GM18870 (cell line): ENCODE measurements at regions not wholly inside any gene's neighbourhood (a gene's known extent, or its start where the extent isn't known, plus 50 kb on each side); places are given as distances from the start of the nearest gene placed in this dataset.
"Not testable (repeated sequence)": the region's sequence is repeated elsewhere in the genome, so short reads cannot be mapped to it uniquely, and the experiment has no call there.

ENCODE experiments used
- ATAC-seq: cut with Tn5 transposase; IDR thresholded peaks from one replicate; pipeline ENCODE4 v1.9.1; 2021; ENCODE audit warnings: moderate library complexity; ENCODE audit not compliant: unreplicated experiment

- no peak for ATAC-seq
Observed at GRCh38 chr7:68559518-68559917, 1038.8 kb upstream of the AUTS2 start.

- ATAC-seq = no peak
Observed at GRCh38 chr7:68562323-68562899, 1035.9 kb upstream of the AUTS2 start.

GRCh38 chr7:68564306-68565135 lies 1033.8 kb upstream of the AUTS2 start:
- no peak for ATAC-seq

- ATAC-seq = no peak
Observed at GRCh38 chr7:68571286-68571685, 1027.0 kb upstream of the AUTS2 start.

DNA sequence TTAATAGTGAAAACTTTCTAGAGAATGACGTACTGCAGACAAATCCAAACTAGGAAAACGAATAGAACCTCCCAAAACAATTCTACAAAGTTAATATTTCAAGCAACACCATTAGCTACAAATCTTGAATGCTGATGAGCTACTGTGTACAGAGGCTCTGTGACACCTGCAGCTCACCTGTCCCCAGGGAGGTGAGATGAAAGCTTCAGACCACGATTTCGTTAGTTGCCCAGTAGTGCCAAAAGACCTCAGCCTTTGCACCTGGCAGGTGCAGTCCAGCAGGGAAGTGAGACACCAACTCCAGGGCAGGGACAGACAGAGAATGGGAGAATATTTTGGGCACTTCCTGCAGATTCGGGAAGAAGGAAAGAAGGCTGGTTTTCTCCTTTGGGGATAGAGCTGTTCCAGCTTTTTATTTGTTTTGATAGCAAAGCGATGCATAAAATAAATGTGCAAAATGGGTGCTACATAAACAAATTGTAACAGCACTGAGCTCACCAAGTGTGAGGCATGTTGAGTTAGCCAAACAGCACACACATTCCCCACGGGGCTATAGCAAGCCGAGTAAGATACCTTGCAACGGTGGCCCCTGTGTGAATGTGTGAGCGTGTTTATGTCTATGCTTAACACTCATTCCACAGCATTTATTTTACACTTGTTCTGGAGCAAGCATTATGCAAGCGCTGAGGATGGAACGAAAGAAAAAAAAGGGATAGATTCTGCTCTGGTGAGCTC lies 1024.8 kb upstream of the AUTS2 start:
- no peak for ATAC-seq

DNA sequence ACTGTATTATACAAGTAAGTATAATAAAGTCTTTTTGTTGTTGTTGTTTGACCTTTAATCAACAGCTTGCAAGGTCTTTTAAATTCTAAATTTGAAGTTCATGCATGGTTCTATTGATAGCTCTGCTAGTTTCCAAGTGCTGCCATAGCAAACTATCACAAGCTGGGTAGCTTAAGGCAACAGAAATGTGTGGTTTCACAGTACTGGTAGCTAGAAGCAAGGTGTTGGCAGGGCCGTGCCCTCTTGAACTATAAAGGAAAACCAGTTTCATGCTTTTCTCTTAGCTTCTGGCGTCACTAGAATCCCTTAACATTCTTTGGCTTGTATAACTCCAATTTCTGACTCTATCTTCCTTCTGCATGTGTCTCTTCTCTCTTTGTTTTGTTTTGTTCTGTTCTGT lies 1021.9 kb upstream of the AUTS2 start:
- no peak for ATAC-seq

GRCh38 chr7:68581417-68581816 lies 1016.9 kb upstream of the AUTS2 start:
- no peak for ATAC-seq

- ATAC-seq = no peak
Observed at GRCh38 chr7:68587599-68587998, 1010.7 kb upstream of the AUTS2 start.

GRCh38 chr7:68601826-68602225 lies 996.4 kb upstream of the AUTS2 start:
- ATAC-seq = no peak

- no peak for ATAC-seq
Observed at GRCh38 chr7:68604541-68604940, 993.7 kb upstream of the AUTS2 start.

GRCh38 chr7:68610701-68611100 lies 987.6 kb upstream of the AUTS2 start:
- no peak for ATAC-seq

GRCh38 chr7:68613405-68613804 lies 984.9 kb upstream of the AUTS2 start:
- ATAC-seq = no peak

- ATAC-seq = no peak
Observed at GRCh38 chr7:68613897-68614296, 984.4 kb upstream of the AUTS2 start.

DNA sequence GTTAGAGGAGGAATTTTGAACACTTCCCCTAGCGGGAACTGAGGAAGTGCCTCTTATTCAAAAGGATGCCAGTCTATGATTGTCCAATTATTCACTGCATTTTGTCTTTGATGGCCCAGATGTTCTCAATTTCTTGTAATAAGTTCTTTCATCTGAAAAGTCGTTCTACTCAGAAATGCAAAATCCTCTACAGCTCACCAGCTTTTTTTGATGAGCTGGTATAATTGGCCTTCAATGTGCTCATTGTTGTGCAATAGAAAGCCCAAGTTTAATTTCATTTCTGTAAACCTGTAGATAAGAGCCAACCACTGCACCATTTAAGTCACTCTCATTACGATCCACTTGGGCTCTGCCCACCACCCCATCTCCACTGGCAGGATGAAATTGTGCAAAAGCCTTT lies 978.7 kb upstream of the AUTS2 start:
- ATAC-seq = no peak

GRCh38 chr7:68622500-68622899 lies 975.8 kb upstream of the AUTS2 start:
- no peak for ATAC-seq

- no peak for ATAC-seq
Observed at GRCh38 chr7:68623030-68623429, 975.2 kb upstream of the AUTS2 start.

DNA sequence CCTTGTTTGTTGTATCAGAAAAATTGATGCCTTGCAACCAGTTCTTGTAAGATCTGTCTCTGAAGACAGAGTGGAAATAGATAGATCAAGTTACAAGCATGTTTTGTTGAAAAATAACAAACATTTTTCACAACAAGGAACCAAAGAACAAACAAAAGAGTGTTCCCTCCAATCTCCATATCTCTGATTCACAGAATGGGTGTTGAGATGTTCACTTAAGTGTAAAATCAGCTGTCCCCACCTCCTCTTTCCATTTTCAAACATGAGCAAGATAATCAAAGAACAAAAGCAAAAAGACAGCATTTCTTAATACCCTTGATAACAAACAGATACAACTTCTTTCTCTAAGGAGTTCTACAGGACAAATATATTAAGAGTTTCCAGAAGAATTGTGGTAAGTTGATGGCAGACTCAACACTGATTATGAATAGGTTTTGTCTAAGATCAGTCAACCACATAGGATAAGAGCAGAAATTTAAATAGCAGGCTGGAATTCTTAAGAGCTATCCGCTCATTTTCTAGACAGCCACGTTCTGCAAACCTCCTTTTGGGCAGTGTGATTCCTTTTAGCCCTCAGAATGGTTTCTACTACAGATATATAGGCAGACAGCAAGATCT lies 970.9 kb upstream of the AUTS2 start:
- ATAC-seq = no peak

- ATAC-seq = not testable (repeated sequence)
Observed at GRCh38 chr7:68630914-68631313, 967.4 kb upstream of the AUTS2 start.

DNA sequence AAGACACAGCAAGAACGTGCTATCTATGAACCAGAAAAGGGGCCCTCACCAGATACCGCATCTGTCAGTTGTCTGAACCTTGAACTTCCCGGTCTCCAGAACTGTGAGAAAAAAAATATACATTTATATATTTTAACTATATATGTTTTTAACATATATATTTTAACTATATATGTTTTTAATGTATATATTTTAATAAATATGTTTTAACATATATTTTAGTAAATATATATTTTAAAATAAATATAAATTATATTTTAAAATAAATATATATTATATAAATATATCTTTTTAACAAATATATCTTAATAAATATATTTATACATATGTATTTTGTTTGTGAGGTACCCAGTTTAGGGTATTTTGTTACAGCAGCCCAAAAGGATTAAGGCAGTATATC lies 958.2 kb upstream of the AUTS2 start:
- ATAC-seq = no peak

- ATAC-seq = no peak
Observed at GRCh38 chr7:68642727-68643126, 955.5 kb upstream of the AUTS2 start.

DNA sequence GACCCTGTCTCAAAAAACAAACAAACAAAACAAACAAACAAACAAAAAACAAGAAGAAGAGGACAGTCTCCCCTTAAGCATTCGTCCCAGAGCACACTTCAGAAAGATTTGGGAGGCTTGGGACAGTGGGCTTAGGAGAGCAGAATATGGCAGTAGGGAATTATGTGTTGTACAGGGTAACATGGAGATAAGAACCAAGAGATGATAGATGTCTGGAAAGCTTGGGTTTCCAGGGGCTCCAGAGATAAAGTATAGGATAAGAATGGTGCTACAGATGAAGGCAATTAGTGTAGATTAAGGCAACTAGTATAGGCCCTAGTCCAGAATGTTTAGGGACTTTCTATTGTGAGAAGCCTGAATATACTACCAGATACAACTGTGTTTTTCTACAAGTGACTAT lies 934.9 kb upstream of the AUTS2 start:
- ATAC-seq = no peak

- no peak for ATAC-seq
Observed at GRCh38 chr7:68671046-68671445, 927.2 kb upstream of the AUTS2 start.
